ENCODE measurements at regions not wholly inside any gene's neighbourhood (a gene's known extent, or its start where the extent isn't known, plus 50 kb on each side); places are given as distances from the start of the nearest gene placed in this dataset.

- no peak for DNase-seq (ENCODE audit: low read depth)
Observed at GRCh38 chr1:56153276-56153675, 426.1 kb downstream of the PLPP3 start.

GRCh38 chr1:56152635-56153034 lies 426.7 kb downstream of the PLPP3 start:
- no peak for DNase-seq (ENCODE audit: low read depth)

GRCh38 chr1:56151402-56151801 lies 428.0 kb downstream of the PLPP3 start:
- DNase-seq (ENCODE audit: low read depth) = no peak

DNA sequence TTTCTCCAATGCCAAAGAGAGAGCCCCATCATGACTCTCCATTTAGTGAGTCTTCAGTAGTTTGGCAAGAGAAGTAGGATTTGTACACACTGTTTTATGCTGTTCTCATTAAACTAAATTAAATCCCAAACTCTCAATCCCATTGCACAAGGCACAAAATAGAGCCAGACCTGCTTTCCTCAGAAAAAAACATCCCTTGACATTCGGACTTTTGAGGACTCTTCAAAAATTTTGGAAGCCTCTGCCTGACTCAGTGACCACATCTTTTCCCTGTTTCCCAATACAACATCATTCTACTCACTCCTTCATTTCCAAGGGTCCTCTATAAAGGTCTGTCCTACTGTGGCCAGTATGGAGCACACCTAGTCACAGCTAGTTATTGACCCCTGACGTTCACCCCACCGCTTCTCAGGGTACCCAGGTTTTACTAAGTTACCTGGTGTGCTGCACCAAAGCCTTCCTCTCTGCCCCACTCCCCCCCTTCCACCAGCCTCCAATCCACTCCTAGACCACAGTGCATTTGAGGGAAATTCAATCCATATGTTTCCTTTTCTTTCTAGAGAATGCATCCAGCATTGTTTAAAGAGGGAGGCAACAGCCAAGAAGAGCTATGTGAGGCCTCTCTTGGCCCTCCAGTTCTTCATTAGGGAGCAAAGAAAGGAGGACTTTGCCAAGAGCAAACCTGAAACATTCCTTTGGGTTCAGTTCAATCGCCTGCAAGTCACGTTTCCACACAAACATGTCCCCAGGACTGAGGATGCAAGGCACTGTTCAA lies 428.7 kb downstream of the PLPP3 start:
- DNase-seq (ENCODE audit: low read depth) = no peak

GRCh38 chr1:56149761-56150160 lies 429.6 kb downstream of the PLPP3 start:
- DNase-seq (ENCODE audit: low read depth) = peak; percentile 51

DNA sequence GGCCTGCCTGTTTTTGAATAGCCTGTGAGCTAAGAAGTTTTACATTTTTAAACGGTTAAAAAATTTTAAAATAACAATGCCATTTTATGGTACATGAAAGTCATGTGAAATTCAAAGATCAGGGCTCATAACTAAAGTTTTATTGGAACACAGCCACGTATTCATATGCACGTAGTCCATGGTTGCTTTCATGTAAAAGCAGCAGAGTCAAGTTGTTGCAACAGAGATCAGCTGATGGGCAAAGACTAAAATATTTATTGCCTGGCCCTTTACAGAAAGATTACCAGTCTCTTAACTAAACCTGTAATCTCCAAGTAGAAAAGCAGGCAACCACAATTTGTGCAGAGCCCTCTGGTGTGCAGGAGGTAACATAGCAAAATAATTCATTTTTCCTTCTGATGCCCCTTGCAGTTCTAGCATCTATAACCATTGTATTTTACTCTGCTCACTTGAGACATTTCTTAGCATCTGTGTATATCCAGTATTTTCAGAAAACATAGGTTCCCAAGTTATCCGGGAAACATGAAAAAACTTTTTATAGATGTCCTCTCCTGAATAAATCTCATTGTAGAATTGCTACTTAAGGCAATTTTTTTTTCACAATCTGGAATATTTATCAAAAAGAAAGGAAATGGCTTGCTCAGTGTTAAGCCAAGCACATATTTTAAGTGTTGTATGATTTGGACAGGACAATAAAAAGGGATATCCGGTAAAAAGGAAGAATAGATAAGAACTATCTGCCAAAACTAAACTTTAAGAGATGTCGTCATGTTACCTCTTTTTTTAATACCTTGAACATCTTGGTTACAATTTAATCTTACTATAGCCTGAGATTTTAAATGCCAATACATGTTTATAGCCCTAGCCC lies 430.8 kb downstream of the PLPP3 start:
- DNase-seq (ENCODE audit: low read depth) = no peak

- no peak for DNase-seq (ENCODE audit: low read depth)
Observed at GRCh38 chr1:56147459-56147858, 431.9 kb downstream of the PLPP3 start.

GRCh38 chr1:56147034-56147433 lies 432.3 kb downstream of the PLPP3 start:
- no peak for DNase-seq (ENCODE audit: low read depth)

- DNase-seq (ENCODE audit: low read depth) = no peak
Observed at GRCh38 chr1:56146449-56146848, 432.9 kb downstream of the PLPP3 start.

GRCh38 chr1:56145581-56145980 lies 433.8 kb downstream of the PLPP3 start:
- no peak for DNase-seq (ENCODE audit: low read depth)

DNA sequence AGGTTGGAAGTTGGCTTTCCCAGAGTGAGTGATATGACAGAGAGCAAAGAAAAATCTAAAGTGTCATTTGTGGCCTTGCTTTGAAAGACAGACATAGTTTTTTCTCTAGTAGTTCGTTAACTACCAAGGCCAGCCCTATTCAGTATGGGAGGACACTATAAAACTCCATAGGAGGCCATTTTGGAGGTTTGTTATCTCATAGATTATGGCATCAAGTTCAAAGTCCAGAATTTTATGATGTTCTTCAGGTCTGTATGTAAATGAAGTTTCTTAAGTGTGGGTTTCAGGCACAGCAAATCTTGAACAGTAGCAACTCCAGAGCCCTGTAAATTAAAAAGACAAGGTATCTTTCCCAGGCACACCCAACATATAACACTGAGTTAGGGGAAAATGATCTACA lies 437.1 kb downstream of the PLPP3 start:
- no peak for DNase-seq (ENCODE audit: low read depth)

- no peak for DNase-seq (ENCODE audit: low read depth)
Observed at GRCh38 chr1:56139836-56140235, 439.5 kb downstream of the PLPP3 start.

GRCh38 chr1:56137521-56138505 lies 441.6 kb downstream of the PLPP3 start:
- DNase-seq (ENCODE audit: low read depth) = no peak

GRCh38 chr1:56137090-56137489 lies 442.3 kb downstream of the PLPP3 start:
- no peak for DNase-seq (ENCODE audit: low read depth)

DNA sequence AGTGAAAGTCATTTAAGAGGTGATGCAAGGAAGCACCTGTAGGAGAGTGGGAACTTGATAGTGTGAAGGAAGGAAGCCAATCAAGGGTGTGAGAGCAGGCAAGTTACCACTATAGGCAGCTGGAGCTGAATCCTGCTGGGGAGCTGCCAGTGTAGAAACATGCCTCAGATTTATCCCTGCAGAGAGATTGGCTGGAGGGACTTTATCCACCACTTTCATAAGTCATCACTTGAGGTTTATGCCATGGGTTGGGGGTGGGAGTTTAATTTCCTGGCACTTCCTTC lies 443.6 kb downstream of the PLPP3 start:
- DNase-seq (ENCODE audit: low read depth) = no peak

GRCh38 chr1:56135069-56135863 lies 444.1 kb downstream of the PLPP3 start:
- peak; percentile 91 for DNase-seq (ENCODE audit: low read depth)

- DNase-seq (ENCODE audit: low read depth) = peak; percentile 81
Observed at GRCh38 chr1:56133522-56134472, 445.6 kb downstream of the PLPP3 start.

DNA sequence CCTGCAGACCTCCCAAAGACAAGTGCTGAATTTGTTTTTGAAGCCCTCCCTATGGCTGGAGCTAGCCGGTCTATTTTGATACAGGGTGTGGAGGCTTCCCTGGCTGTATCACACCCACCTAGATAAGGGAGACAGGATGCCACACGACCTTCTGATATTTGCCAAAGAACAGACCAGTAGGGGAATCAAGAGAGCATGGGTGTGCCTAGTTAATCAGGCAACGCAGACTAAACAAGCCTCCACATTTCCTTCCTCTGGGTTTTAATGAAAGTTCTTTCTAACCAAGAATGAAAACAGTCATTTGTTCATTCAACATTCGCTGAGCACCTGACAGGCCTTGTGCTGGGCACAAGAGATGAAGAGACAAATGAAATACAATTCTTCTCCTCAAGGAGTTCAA lies 446.8 kb downstream of the PLPP3 start:
- no peak for DNase-seq (ENCODE audit: low read depth)

- no peak for DNase-seq (ENCODE audit: low read depth)
Observed at GRCh38 chr1:56129837-56130236, 449.5 kb downstream of the PLPP3 start.

- DNase-seq (ENCODE audit: low read depth) = peak; percentile 45
Observed at GRCh38 chr1:56125316-56125715, 454.0 kb downstream of the PLPP3 start.

Data from renal cortical epithelial cell (primary cell).